ENCODE measurements at regions not wholly inside any gene's neighbourhood (a gene's known extent, or its start where the extent isn't known, plus 50 kb on each side); places are given as distances from the start of the nearest gene placed in this dataset.

GRCh38 chr1:213606252-213606820 lies 381.4 kb upstream of the PROX1 start:
- no peak overlapping the region for H3K27ac Mint-ChIP-seq (ENCODE audit: unreplicated experiment)
- H3K36me3 Mint-ChIP-seq (ENCODE audit: unreplicated experiment), result no peaks in the 10 kb centered on the region
- no peaks in the 10 kb centered on the region for H3K27me3 Mint-ChIP-seq (ENCODE audit: unreplicated experiment)
- TF ChIP-seq, protein P1, sequence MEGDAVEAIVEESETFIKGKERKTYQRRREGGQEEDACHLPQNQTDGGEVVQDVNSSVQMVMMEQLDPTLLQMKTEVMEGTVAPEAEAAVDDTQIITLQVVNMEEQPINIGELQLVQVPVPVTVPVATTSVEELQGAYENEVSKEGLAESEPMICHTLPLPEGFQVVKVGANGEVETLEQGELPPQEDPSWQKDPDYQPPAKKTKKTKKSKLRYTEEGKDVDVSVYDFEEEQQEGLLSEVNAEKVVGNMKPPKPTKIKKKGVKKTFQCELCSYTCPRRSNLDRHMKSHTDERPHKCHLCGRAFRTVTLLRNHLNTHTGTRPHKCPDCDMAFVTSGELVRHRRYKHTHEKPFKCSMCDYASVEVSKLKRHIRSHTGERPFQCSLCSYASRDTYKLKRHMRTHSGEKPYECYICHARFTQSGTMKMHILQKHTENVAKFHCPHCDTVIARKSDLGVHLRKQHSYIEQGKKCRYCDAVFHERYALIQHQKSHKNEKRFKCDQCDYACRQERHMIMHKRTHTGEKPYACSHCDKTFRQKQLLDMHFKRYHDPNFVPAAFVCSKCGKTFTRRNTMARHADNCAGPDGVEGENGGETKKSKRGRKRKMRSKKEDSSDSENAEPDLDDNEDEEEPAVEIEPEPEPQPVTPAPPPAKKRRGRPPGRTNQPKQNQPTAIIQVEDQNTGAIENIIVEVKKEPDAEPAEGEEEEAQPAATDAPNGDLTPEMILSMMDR (IDR thresholded peaks at IDR 0.05), result no peak
- H3K9me3 Mint-ChIP-seq (ENCODE audit: unreplicated experiment), result no peaks in the 10 kb centered on the region
- no peaks in the 10 kb centered on the region for H3K4me1 Mint-ChIP-seq (ENCODE audit: unreplicated experiment)
- DNase-seq (ENCODE audit: extremely low spot score, unreplicated experiment), result no peak
- no peak overlapping the region for H3K4me3 Mint-ChIP-seq (ENCODE audit: unreplicated experiment)

GRCh38 chr1:213613549-213613948 lies 374.2 kb upstream of the PROX1 start:
- TF ChIP-seq, protein P1 (IDR thresholded peaks at IDR 0.05), result no peak
- H3K4me3 Mint-ChIP-seq (ENCODE audit: unreplicated experiment), result no peak overlapping the region
- H3K27ac Mint-ChIP-seq (ENCODE audit: unreplicated experiment), result no peak overlapping the region
- no peaks in the 10 kb centered on the region for H3K4me1 Mint-ChIP-seq (ENCODE audit: unreplicated experiment)
- H3K9me3 Mint-ChIP-seq (ENCODE audit: unreplicated experiment), result no peaks in the 10 kb centered on the region
- no peaks in the 10 kb centered on the region for H3K36me3 Mint-ChIP-seq (ENCODE audit: unreplicated experiment)
- no peaks in the 10 kb centered on the region for H3K27me3 Mint-ChIP-seq (ENCODE audit: unreplicated experiment)
- DNase-seq (ENCODE audit: extremely low spot score, unreplicated experiment), result no peak

DNA sequence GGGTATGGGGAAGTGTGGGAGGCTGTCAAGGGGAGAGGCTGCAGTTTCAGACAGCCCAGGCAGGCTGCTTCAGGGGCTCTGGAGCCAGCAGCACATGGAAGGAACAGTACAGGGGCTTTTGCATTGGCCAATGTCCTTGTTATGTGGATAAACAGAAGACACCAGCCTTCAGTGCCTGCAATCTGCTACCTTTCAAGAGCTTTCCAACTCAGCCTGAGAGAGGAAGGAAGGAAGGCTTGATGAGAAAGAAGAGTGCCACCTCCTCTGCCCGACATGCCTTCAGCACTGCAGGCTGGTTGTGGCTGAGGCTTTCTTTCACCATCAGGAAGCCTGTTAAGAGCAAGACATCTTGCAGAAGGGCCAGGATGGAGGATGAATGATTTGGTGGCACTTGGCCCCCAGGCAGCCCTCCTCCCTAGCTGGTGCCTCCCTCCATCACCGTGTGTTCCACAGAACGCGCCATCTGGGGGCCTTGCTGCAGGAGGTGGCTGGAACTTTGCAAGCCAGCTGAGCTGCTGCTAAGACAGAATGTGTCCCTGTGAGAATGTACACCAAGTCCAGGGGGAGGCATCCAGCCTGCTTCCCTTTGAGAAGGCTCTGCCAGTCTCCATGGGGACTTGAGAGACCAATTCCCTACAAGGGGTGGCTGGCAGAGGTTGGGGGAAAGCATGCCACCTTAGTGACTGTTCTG lies 372.4 kb upstream of the PROX1 start:
- H3K27me3 Mint-ChIP-seq (ENCODE audit: unreplicated experiment), result no peaks in the 10 kb centered on the region
- no peaks in the 10 kb centered on the region for H3K9me3 Mint-ChIP-seq (ENCODE audit: unreplicated experiment)
- H3K36me3 Mint-ChIP-seq (ENCODE audit: unreplicated experiment), result no peaks in the 10 kb centered on the region
- no peak for DNase-seq (ENCODE audit: extremely low spot score, unreplicated experiment)
- TF ChIP-seq, protein P1 (IDR thresholded peaks at IDR 0.05), result no peak
- H3K4me3 Mint-ChIP-seq (ENCODE audit: unreplicated experiment), result no peak overlapping the region
- H3K27ac Mint-ChIP-seq (ENCODE audit: unreplicated experiment), result no peak overlapping the region
- no peaks in the 10 kb centered on the region for H3K4me1 Mint-ChIP-seq (ENCODE audit: unreplicated experiment)

GRCh38 chr1:213617133-213617532 lies 370.6 kb upstream of the PROX1 start:
- H3K4me1 Mint-ChIP-seq (ENCODE audit: unreplicated experiment), result no peaks in the 10 kb centered on the region
- TF ChIP-seq, protein P1 (IDR thresholded peaks at IDR 0.05), result no peak
- no peak overlapping the region for H3K27ac Mint-ChIP-seq (ENCODE audit: unreplicated experiment)
- no peaks in the 10 kb centered on the region for H3K36me3 Mint-ChIP-seq (ENCODE audit: unreplicated experiment)
- no peak for DNase-seq (ENCODE audit: extremely low spot score, unreplicated experiment)
- H3K4me3 Mint-ChIP-seq (ENCODE audit: unreplicated experiment), result no peak overlapping the region
- no peaks in the 10 kb centered on the region for H3K9me3 Mint-ChIP-seq (ENCODE audit: unreplicated experiment)
- H3K27me3 Mint-ChIP-seq (ENCODE audit: unreplicated experiment), result no peaks in the 10 kb centered on the region

DNA sequence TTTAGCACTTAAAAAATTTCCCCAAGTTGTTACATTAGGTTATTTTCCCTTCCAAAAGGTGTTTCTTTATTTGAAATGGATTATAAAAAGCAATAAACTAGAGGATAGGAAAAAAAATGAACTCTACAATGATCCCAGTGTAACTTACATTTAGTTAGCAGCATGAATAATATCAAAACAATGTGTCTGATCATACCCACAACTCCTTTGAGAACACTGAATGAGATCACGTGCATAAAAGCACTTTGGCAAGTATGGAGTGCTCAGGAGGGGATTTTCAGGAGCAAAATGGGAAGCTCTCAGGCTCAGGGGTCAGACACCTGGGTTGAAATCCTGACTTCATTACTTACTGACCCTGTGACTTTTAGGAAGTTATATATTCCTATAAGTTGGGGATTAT lies 369.7 kb upstream of the PROX1 start:
- Mint-ChIP-seq H3K36me3 (ENCODE audit: unreplicated experiment) (no peaks in the 10 kb centered on the region), H3K4me3 (ENCODE audit: unreplicated experiment) (no peak overlapping the region)
- no peak for DNase-seq (ENCODE audit: extremely low spot score, unreplicated experiment)

More for the DNA sequence above, 369.7 kb upstream of the PROX1 start:
- Mint-ChIP-seq H3K9me3 (ENCODE audit: unreplicated experiment) (peaks cover 3% of the 10 kb centered on the region), H3K27me3 (ENCODE audit: unreplicated experiment) (no peaks in the 10 kb centered on the region), H3K27ac (ENCODE audit: unreplicated experiment) (no peak overlapping the region), H3K4me1 (ENCODE audit: unreplicated experiment) (no peaks in the 10 kb centered on the region)
- TF ChIP-seq, protein P1 (IDR thresholded peaks at IDR 0.05), result no peak

All from osteocyte (in vitro differentiated cells).